Heart left ventricle (tissue), 16 donors: ENCODE measurements at regions not wholly inside any gene's neighbourhood (a gene's known extent, or its start where the extent isn't known, plus 50 kb on each side); places are given as distances from the start of the nearest gene placed in this dataset.

Source experiments
- ATAC-seq, 4 donors: fragments of 200-7000 bp; cut with Tn5 transposase; one replicate each; pipeline ENCODE4 v1.9.1; 2020 to 2022; ENCODE audit warnings: moderate library complexity in 4 of 4, mild to moderate bottlenecking in 3 of 4, moderate number of reproducible peaks in 1 of 4
- DNase-seq, 5 donors: peaks; one replicate each; pipeline ENCODE4 v3.0.0-alpha.2; 2020
- H3K27ac ChIP-seq, 12 donors: fragments of 200-600 bp; sonication (generic) in 4 of 12; one replicate each; pipeline versions ENCODE4 v1.5.0 to v1.8.0; 2016 to 2022; ENCODE audit warnings: mild to moderate bottlenecking in 2 of 12
- H3K27me3 ChIP-seq, 9 donors: fragments of 200-600 bp; sonication (generic) in 2 of 9; one replicate each; pipeline versions ENCODE4 v1.5.1 to v1.8.0; 2016 to 2022; ENCODE audit warnings: mild to moderate bottlenecking in 3 of 9
- H3K36me3 ChIP-seq, 9 donors: fragments of 200-600 bp; sonication (generic) in 2 of 9; one replicate each; pipeline versions ENCODE4 v1.5.0 to v1.8.0; 2018 to 2022; ENCODE audit warnings: mild to moderate bottlenecking in 2 of 9
- H3K4me1 ChIP-seq, 12 donors: fragments of 200-600 bp; sonication (generic) in 4 of 12; one replicate each; pipeline versions ENCODE4 v1.5.0 to v1.8.0; 2016 to 2022; ENCODE audit warnings: mild to moderate bottlenecking in 3 of 12
- H3K4me3 ChIP-seq, 12 donors: fragments of 200-600 bp; sonication (generic) in 4 of 12; one replicate each; pipeline versions ENCODE4 v1.5.0 to v1.8.0; 2017 to 2022; ENCODE audit warnings: mild to moderate bottlenecking in 9 of 12, moderate library complexity in 4 of 12
- H3K9me3 ChIP-seq, 12 donors: fragments of 200-600 bp; sonication (generic) in 4 of 12; one replicate each; pipeline versions ENCODE4 v1.5.0 to v1.8.0; 2016 to 2022; ENCODE audit warnings: mild to moderate bottlenecking in 1 of 12
- CTCF ChIP-seq, 12 donors: fragments of 200-600 bp; sonication (generic) in 4 of 12; IDR thresholded peaks; one replicate each; pipeline versions ENCODE4 v1.5.0 to v1.8.0; 2018 to 2022; ENCODE audit warnings: antibody characterized with exemption in 12 of 12, mild to moderate bottlenecking in 5 of 12
- POLR2A ChIP-seq, 2 donors: fragments of 450-650 bp; IDR thresholded peaks; one replicate each; pipeline ENCODE4 v1.6.1; 2017; ENCODE audit warnings: antibody characterized with exemption in 2 of 2, mild to moderate bottlenecking in 2 of 2, moderate library complexity in 2 of 2
- WGBS, 4 donors: extraction: QIAGEN DNeasy Blood & Tissue Kit in 2 of 4; methylation state at CpG; one replicate each; pipeline versions ENCODE4 v1.1.5 to v1.1.7; 2013 to 2018; 5-methylcytosine and 5-hydroxymethylcytosine counted together
- intact Hi-C, 10 donors: fragments of 100-400 bp; cut with DNase I; formaldehyde crosslinking; loops; one replicate each; pipeline versions ENCODE4 v1.11.1 to v1.14.2; 2022
- donor health status: ischemic (EF 13 %, LVEDD 7.1; RV severe dilation, severe dysfunction).
- donor health status: healthy with polysubstance abuse.
- donor health status: DM: no; HTN: yes; CAD: no.
- donor health status: DM: no; HTN: no; CAD: no.
- donor health status: ischemic (EF 25% LVEDD 6.9; RV normal size, moderate dysfunction).
- donor health status: ischemic (EF 25% LVEDD 5.7; RV mildly dilated, moderate dysfunction).
- donor health status: healthy.
- donor health status: DM: yes; HTN: yes; CAD: no.
- donor health status: ischemic (EF 35%, LVEDD 5.7; RV mildly dilated, moderate dysfunction).
- donor health status: nonischemic (EF 11% LVEDD 7.7; RV severe dilation, severe dysfunction).
- donor health status: DM: yes; HTN: yes; CAD: no.
- donor health status: PGD.
- donor health status: ischemic (EF 29% LVEDD 5.4; RV normal size, mild dysfunction).
- donor health status: nonischemic (EF 23%, LVEDD 6.1; RV moderate dilation, normal function).

DNA sequence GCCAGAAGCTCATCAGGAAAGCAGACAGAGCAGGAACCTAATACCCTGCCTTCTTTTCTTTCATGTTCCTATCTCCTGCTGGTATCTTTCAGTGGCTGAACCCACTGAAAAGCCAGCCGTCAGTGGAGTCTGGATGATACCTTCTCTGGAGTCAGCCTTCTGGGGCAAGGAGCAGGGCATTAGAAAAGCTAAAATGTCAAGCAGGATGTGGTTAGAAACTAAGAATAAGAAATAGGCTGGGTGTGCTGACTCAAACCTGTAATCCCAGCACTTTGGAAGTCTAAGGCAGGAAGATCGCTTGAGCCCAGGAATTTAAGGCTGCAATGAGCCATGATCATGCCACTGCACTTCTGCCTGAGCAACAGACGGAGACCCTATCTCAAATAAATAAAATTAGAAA, 642.0 kb upstream of the FSHR start:
- WGBS, 4 donors: 79 to 84% (median 81%) methylated on average over 3 of the region's 3 CpGs

DNA sequence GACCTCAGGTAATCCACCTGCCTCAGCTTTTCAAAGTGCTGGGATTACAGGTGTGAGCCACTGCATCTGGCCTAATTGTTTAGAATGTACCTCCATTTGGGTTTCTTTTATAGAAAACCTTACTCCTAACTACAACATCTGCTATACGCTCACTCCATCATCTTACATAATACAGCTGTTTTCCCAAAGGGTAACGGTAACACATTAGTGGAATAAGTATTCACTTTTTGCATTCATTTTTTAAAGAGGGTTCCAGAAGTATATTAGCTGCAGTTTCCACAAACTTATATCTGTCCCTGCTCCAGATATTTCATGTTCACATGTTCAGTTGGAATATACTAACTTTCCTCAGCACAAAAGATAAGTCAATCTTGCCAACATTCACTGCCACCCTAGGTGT, 640.1 kb upstream of the FSHR start:
- Histone ChIP-seq H3K27ac (no peak overlapping the region), H3K36me3 (no peaks in the 10 kb centered on the region), H3K9me3 (no peaks in the 10 kb centered on the region), H3K4me1 (no peaks in the 10 kb centered on the region), H3K27me3 (no peaks in the 10 kb centered on the region), H3K4me3 (no peak overlapping the region)
- intact Hi-C loops: no loop called here
- no peak for DNase-seq
- no peak for TF ChIP-seq POLR2A (IDR thresholded peaks at IDR 0.05)
- no peak for TF ChIP-seq CTCF (IDR thresholded peaks at IDR 0.05)
- 58 to 86% (median 81%) methylated on average over 2 of the region's 2 CpGs for WGBS, 4 donors
- ATAC-seq: no peak

More for the DNA sequence above, 642.0 kb upstream of the FSHR start:
- no peak for ATAC-seq
- Histone ChIP-seq H3K4me1 (no peaks in the 10 kb centered on the region), H3K4me3 (no peak overlapping the region), H3K27me3 (no peaks in the 10 kb centered on the region), H3K27ac (no peak overlapping the region), H3K9me3 (no peaks in the 10 kb centered on the region), H3K36me3 (no peaks in the 10 kb centered on the region)
- intact Hi-C loops: no loop called here
- TF ChIP-seq CTCF (IDR thresholded peaks at IDR 0.05) (no peak), POLR2A (IDR thresholded peaks at IDR 0.05) (no peak)
- DNase-seq: no peak

GRCh38 chr2:49788300-49788699, 634.0 kb upstream of the FSHR start:
- Histone ChIP-seq H3K27ac (no peak overlapping the region), H3K27me3 (no peaks in the 10 kb centered on the region), H3K9me3 (no peaks in the 10 kb centered on the region), H3K36me3 (no peaks in the 10 kb centered on the region), H3K4me3 (no peak overlapping the region), H3K4me1 (no peaks in the 10 kb centered on the region)
- DNase-seq (no peak), ATAC-seq (no peak)
- intact Hi-C loops: no loop called here
- TF ChIP-seq CTCF (IDR thresholded peaks at IDR 0.05) (no peak), POLR2A (IDR thresholded peaks at IDR 0.05) (no peak)

DNA sequence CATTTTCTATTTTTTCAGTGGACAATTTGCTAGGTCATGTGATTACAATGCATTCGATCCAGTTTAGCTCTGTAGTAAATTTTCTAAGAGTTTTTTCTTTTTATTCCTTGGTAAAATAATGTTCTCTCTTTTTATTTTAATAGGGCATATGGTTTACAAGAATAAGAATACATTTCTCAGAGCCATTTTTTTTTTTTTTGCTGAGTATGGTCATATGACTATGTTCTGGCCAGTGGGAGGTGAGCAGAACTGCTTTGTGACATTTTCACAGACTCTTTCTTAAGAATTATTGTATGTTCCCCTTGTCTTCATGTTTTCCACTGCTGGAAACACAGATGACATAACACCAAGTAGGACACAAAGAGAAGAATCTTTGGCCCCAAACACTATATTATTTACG, 626.6 kb upstream of the FSHR start:
- no peaks in the 10 kb centered on the region for H3K36me3 ChIP-seq
- WGBS, 4 donors: 67 to 80% (median 70%) methylated on average over 2 of the region's 2 CpGs
- no peak for ATAC-seq
- no peak overlapping the region for H3K27ac ChIP-seq
- no peak for DNase-seq
- intact Hi-C loops: no loop called here
- no peaks in the 10 kb centered on the region for H3K4me1 ChIP-seq
- no peaks in the 10 kb centered on the region for H3K27me3 ChIP-seq
- H3K9me3 ChIP-seq: no peaks in the 10 kb centered on the region
- TF ChIP-seq POLR2A (IDR thresholded peaks at IDR 0.05): no peak
- no peak for TF ChIP-seq CTCF (IDR thresholded peaks at IDR 0.05)
- H3K4me3 ChIP-seq: no peak overlapping the region
